B cell (primary cell): ENCODE measurements at regions not wholly inside any gene's neighbourhood (a gene's known extent, or its start where the extent isn't known, plus 50 kb on each side); places are given as distances from the start of the nearest gene placed in this dataset.

ENCODE experiments used
- ATAC-seq: fragments of 200-7000 bp; cut with Tn5 transposase; one replicate; pipeline ENCODE4 v1.10.0; 2021; ENCODE audit warnings: low read depth, mild to moderate bottlenecking, moderate number of reproducible peaks, moderate library complexity
- CTCF ChIA-PET: fragments of 350-600 bp; sonication (Branson Sonifier 250); formaldehyde crosslinking; loops from one replicate; lab custom pipeline; 2021; ENCODE audit warnings: antibody characterized with exemption, inconsistent platforms; lab: Charles Lee
- POLR2A ChIA-PET: fragments of 350-600 bp; sonication (Branson Sonifier 250); formaldehyde crosslinking; loops from one replicate; lab custom pipeline; 2021; ENCODE audit warnings: antibody characterized with exemption; lab: Charles Lee
- DNase-seq: peaks from one replicate; pipeline ENCODE4 v3.0.0; 2013
- H2AFZ ChIP-seq: 2 replicates; pipeline ENCODE4 v1.6.1; 2012; ENCODE audit warnings: mild to moderate bottlenecking, low read depth, low read length; ENCODE audit not compliant: insufficient read depth, poor library complexity, severe bottlenecking
- H3K27ac ChIP-seq, 2 donors: 1 replicate in 1 of 2; 2 replicates in 1 of 2; pipeline ENCODE4 v1.5.1; 2012 to 2013; ENCODE audit warnings: low read length in 2 of 2, mild to moderate bottlenecking in 2 of 2, moderate library complexity in 1 of 2
- H3K27me3 ChIP-seq, 4 experiments: fragments of 200-600 bp in 1 of 4; sonication (generic) in 1 of 4; replicated peaks in 1 of 4; 1 replicate in 2 of 4; 2 replicates in 2 of 4; pipeline versions ENCODE4 v1.6.1 to v1.7.0; 2013 to 2016; ENCODE audit warnings: low read length in 3 of 4, mild to moderate bottlenecking in 2 of 4, mixed read lengths in 1 of 4, moderate library complexity in 1 of 4; ENCODE audit not compliant: insufficient read depth in 4 of 4, control insufficient read depth in 3 of 4; ENCODE audit errors: control extremely low read depth in 1 of 4
- H3K36me3 ChIP-seq, 2 experiments: replicated peaks in 1 of 2; 1 replicate in 1 of 2; 2 replicates in 1 of 2; pipeline versions ENCODE4 v1.6.1 to v1.7.1; 2013; ENCODE audit warnings: low read length in 1 of 2; ENCODE audit not compliant: insufficient read depth in 2 of 2, control insufficient read depth in 1 of 2; ENCODE audit errors: control extremely low read depth in 1 of 2, extremely low read depth in 1 of 2
- H3K4me1 ChIP-seq, 2 donors: fragments of 200-600 bp in 1 of 2; sonication (generic) in 1 of 2; 1 replicate in 1 of 2; 2 replicates in 1 of 2; pipeline versions ENCODE4 v1.5.1 to v1.6.1; 2013 to 2017; ENCODE audit warnings: low read length in 2 of 2; ENCODE audit not compliant: control insufficient read depth in 2 of 2, insufficient read depth in 2 of 2
- H3K4me2 ChIP-seq: replicated peaks from 2 replicates; pipeline ENCODE3; 2012; ENCODE audit warnings: mild to moderate bottlenecking, low read depth, low read length; ENCODE audit not compliant: poor library complexity, severe bottlenecking
- H3K4me3 ChIP-seq, 5 experiments: fragments of 200-600 bp in 1 of 5; sonication (generic) in 1 of 5; 1 replicate in 3 of 5; 2 replicates in 2 of 5; pipeline versions ENCODE4 v1.5.1 to v1.7.0; 2011 to 2016; ENCODE audit warnings: low read length in 4 of 5, mild to moderate bottlenecking in 4 of 5, low read depth in 2 of 5, control low read depth in 1 of 5, moderate library complexity in 1 of 5; ENCODE audit not compliant: insufficient read depth in 1 of 5; ENCODE audit errors: control extremely low read depth in 1 of 5, extremely low read depth in 1 of 5
- H3K79me2 ChIP-seq: fragments of 200-600 bp; sonication (generic); one replicate; pipeline ENCODE4 v1.6.0; 2016; ENCODE audit warnings: low read length; ENCODE audit not compliant: control insufficient read depth, insufficient read depth
- H3K9ac ChIP-seq: fragments of 200-600 bp; sonication (generic); 2 replicates; pipeline ENCODE4 v1.6.1; 2017; ENCODE audit warnings: mild to moderate bottlenecking, low read length, moderate library complexity
- H3K9me3 ChIP-seq, 3 donors: one replicate each; pipeline versions ENCODE4 v1.6.1 to v1.7.1; 2013; ENCODE audit warnings: low read length in 2 of 3; ENCODE audit not compliant: control insufficient read depth in 2 of 3, insufficient read depth in 1 of 3; ENCODE audit errors: control extremely low read depth in 1 of 3
- H4K20me1 ChIP-seq: 2 replicates; pipeline ENCODE4 v1.6.0; 2012; ENCODE audit warnings: mild to moderate bottlenecking, low read length; ENCODE audit not compliant: insufficient read depth, control insufficient read depth, poor library complexity, severe bottlenecking
- H3K27ac Mint-ChIP-seq: one replicate; pipeline ENCODE4 v1.8.0; 2021; ENCODE audit warnings: mixed read lengths
- H3K27me3 Mint-ChIP-seq: one replicate; pipeline ENCODE4 v1.8.0; 2021; ENCODE audit warnings: mixed read lengths
- H3K4me1 Mint-ChIP-seq: one replicate; pipeline ENCODE4 v1.8.0; 2021; ENCODE audit warnings: mixed read lengths
- H3K4me3 Mint-ChIP-seq: one replicate; pipeline ENCODE4 v1.8.0; 2021; ENCODE audit warnings: mixed read lengths
- H3K9me3 Mint-ChIP-seq: one replicate; pipeline ENCODE4 v1.8.0; 2022; ENCODE audit warnings: mixed read lengths; ENCODE audit not compliant: insufficient read depth
- CTCF ChIP-seq: fragments of 200-600 bp; IDR thresholded peaks from one replicate; pipeline ENCODE4 v1.8.0; 2022; ENCODE audit warnings: antibody characterized with exemption, mild to moderate bottlenecking
- EZH2 ChIP-seq: IDR thresholded peaks from 2 replicates; pipeline ENCODE4 v1.6.1; 2012; ENCODE audit warnings: borderline replicate concordance, low read depth, mild to moderate bottlenecking, moderate library complexity, low read length; ENCODE audit not compliant: insufficient read depth, poor library complexity, severe bottlenecking
- WGBS: methylation state at CpG from one replicate; pipeline ENCODE4 v1.1.5; 2013; ENCODE audit warnings: missing lambda C conversion rate; ENCODE audit not compliant: insufficient coverage; 5-methylcytosine and 5-hydroxymethylcytosine counted together
- intact Hi-C: fragments of 100-400 bp; cut with micrococcal nuclease; formaldehyde crosslinking; loops from one replicate; pipeline ENCODE4 v1.10.0; 2022

DNA sequence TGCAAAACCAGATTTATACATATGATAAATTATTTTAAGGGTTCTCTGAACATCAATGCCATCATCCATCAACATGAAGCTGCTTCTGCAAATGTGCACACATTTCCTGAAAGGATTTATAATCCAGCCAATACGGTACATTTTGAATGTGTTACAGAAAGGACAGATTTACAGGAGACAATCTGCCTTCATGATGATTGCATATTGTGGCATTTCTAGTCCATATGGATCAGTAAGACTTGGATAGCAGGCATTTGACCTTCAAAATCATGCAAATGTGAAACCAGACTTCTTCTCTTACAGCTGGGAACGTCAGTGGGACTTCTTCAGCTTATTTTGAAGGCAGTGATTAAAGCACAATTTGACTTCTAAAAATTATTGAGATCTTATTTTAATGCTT, 217.3 kb upstream of the GK2 start:
- no peaks in the 10 kb centered on the region for H3K79me2 ChIP-seq
- H3K27me3 Mint-ChIP-seq: peaks cover 8% of the 10 kb centered on the region
- ATAC-seq (no peak), DNase-seq (no peak)
- H3K4me3 Mint-ChIP-seq: no peak overlapping the region
- H3K36me3 ChIP-seq: no peaks in the 10 kb centered on the region
- peaks cover 3 to 6% of the 10 kb centered on the region in 2 donors for H3K4me1 ChIP-seq
- peak overlapping the region; percentile 46 for H2AFZ ChIP-seq
- no peak overlapping the region for H3K27ac Mint-ChIP-seq
- peaks cover 8% of the 10 kb centered on the region for H3K4me1 Mint-ChIP-seq
- intact Hi-C loops: no loop called here
- CTCF ChIA-PET: interaction anchor here (1.0 kb wide), 1 partner anchor 51 kb away, joined by 3 read pairs; no protein-coding TSS in a partner anchor
- H3K4me2 ChIP-seq: peak overlapping the region; percentile 54
- H3K9me3 ChIP-seq: peaks cover 0 to 1% (median 0%) of the 10 kb centered on the region in 3 donors
- H3K9me3 Mint-ChIP-seq: no peaks in the 10 kb centered on the region
- TF ChIP-seq CTCF (no peak), EZH2 (no peak)
- no peaks in the 10 kb centered on the region for H4K20me1 ChIP-seq
- H3K9ac ChIP-seq: peak overlapping the region; percentile 36
- no peaks in the 10 kb centered on the region for H3K27me3 ChIP-seq
- no CpG with 5 or more reads among the region's 2 CpGs for WGBS
- peak overlapping the region in 1 of 5 experiments; percentile 38 for H3K4me3 ChIP-seq
- POLR2A ChIA-PET: no interaction called here
- H3K27ac ChIP-seq: no peak overlapping the region

DNA sequence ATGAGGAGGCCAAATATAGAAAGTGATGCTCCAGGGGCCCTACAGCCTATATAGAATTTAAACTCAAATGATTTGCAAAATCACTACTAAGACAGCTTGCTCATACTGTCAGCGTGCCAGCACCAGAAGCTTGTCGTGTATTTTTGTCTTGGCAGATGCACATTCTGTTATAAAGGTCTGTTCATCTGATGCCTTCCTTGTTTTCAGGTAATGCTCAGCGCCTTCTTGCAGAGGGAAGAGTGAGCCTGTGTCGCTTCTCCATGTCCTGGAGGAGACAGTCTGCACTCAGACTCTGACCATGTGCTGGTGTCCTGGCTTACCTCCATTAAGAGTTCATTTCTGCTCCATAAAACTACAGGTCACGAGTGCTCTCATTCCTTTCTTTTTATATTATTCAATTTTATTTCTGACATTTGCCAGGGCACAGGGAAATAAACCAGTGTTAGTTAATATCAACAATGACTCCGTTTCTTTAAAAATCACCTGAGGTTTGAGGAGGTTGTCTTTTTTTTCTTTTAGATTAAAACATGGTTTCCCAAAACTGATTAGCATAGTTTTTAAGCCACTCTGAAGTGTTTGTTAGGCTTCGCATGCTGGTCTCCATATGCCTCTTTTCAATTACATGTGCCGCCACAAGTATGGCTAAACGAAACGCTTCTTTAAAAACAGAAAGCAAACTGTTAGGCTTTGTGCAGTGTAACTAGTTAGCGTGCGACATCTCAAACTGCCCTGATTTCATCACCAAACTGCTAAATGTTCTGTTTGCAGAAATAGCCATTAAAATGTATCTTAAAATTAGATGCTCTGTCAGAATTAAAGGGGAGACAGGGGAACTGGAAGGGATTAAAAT, 215.2 kb upstream of the GK2 start:
- Mint-ChIP-seq H3K4me1 (peaks cover 8% of the 10 kb centered on the region), H3K27me3 (peaks cover 12% of the 10 kb centered on the region), H3K4me3 (no peak overlapping the region), H3K9me3 (no peaks in the 10 kb centered on the region), H3K27ac (no peak overlapping the region)
- DNase-seq (no peak), ATAC-seq (no peak)
- TF ChIP-seq EZH2: no peak
- no peak for TF ChIP-seq CTCF
- Histone ChIP-seq H2AFZ (no peak overlapping the region), H3K4me1 (peaks cover 3 to 6% of the 10 kb centered on the region in 2 donors), H3K27ac (no peak overlapping the region), H3K9me3 (peaks cover 0 to 1% (median 0%) of the 10 kb centered on the region in 3 donors), H3K9ac (no peak overlapping the region), H3K27me3 (no peaks in the 10 kb centered on the region), H3K4me2 (no peak overlapping the region), H3K4me3 (no peak overlapping the region), H4K20me1 (no peaks in the 10 kb centered on the region), H3K79me2 (no peaks in the 10 kb centered on the region), H3K36me3 (no peaks in the 10 kb centered on the region)
- CTCF ChIA-PET: no interaction called here
- intact Hi-C loops: no loop called here
- POLR2A ChIA-PET: no interaction called here
- whole genome bisulfite sequencing: 100% methylated on average over 7 of the region's 12 CpGs
